ENCODE measurements at regions not wholly inside any gene's neighbourhood (a gene's known extent, or its start where the extent isn't known, plus 50 kb on each side); places are given as distances from the start of the nearest gene placed in this dataset.
A peak's percentile ranks its signal among the peaks of the same experiment; 100 is the strongest.
"Not testable (repeated sequence)": the region's sequence is repeated elsewhere in the genome, so short reads cannot be mapped to it uniquely, and the experiment has no call there.

DNA sequence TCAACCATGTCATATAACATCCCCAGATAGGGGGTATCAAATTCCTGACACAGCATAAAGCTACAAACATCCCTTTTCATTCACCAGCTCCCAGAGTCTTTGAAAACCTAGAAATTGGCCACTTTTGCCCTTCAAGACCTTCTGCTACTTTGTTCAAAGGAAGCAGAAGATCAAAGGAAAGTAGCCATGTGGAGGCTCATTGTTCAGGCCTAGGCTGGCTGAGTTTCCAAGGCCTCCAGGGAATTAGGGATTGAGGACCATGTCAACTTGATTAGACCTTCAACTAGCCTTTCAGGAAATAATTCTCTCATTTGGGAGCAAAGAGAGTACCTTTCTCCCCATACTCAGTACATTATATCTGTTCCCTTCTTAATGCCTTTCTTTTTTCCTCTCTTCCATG, 66.8 kb upstream of the ATXN3L start:
- no peak for DNase-seq (ENCODE audit: low read depth in 2 of 2)

DNA sequence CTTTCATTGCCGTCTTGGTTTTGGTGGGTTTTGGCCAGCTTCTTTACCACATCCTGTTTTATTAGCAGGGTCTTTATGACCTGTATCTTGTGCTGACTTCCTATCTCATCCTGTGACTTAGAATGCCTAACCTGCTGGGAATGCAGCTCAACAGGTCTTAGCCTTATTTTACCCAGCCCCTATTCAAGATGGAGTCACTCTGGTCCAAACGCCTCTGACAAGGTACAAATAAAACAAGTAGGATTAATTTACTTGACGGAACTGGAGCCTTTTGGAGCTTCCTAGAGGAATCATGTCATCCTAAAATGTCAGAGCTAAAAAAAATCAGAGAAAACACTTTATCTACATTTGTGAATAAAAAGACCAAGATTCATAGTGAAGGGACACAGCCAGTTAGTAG, 66.2 kb upstream of the ATXN3L start:
- DNase-seq (ENCODE audit: low read depth in 2 of 2), result no peak

DNA sequence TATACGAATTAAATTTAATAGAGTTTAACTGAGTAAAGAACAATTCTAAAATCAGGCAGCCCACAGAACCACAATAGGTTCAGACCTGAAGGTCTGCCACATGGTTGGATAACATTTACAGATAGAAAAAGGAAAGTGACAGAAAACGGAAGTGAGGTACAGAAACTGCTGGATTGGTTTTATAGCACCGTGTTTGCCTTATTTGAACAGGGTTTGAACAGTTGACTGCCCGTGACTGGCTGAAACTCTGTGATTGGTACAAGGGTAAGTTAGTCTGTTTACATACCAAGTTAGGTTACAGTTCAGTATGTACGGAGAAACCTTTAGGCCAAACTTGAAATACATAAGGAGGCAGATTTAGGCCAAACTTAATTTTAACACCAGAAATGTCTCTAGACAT, 64.1 kb upstream of the ATXN3L start:
- DNase-seq (ENCODE audit: low read depth in 2 of 2), result no peak

DNA sequence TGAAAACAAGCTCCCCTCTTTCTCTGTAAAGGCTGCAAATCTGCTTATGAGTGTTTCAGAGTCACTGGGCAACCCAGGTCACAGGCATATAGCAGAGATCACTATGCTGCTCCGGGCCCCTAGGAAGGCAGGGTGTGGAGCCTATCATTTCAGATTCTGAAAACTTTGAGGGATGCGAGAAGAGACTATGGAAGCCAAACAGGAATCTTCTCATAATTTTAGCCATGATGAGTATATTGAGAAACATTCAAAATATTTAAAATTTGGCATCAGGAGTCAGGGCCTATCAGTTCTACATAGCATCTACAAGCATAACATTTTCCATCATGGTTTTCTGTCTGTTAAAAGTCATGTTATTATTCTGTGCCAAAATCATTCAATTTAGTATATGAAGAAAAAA, 61.7 kb upstream of the ATXN3L start:
- DNase-seq (ENCODE audit: low read depth in 2 of 2), result peak; percentile 29 to 32

DNA sequence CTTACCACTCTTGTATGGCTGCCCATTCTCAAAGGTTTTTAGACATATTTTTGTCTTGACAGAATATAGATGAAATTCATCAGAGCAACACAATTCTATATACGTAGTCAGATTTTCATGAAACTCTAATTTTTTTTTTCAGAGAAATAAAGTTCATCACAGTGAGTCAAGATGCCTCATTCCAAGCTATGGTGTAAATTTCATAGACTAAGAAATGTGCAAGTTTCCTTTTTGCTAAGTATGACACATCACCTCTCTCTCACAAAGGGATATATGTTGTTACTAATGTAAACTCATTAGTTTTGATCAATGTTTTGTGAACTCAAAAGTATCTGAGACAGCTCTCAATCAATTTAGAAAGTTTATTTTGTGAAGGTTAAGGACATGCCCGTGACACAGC, 60.4 kb upstream of the ATXN3L start:
- peak; percentile 49 to 51 for DNase-seq (ENCODE audit: low read depth in 2 of 2)

DNA sequence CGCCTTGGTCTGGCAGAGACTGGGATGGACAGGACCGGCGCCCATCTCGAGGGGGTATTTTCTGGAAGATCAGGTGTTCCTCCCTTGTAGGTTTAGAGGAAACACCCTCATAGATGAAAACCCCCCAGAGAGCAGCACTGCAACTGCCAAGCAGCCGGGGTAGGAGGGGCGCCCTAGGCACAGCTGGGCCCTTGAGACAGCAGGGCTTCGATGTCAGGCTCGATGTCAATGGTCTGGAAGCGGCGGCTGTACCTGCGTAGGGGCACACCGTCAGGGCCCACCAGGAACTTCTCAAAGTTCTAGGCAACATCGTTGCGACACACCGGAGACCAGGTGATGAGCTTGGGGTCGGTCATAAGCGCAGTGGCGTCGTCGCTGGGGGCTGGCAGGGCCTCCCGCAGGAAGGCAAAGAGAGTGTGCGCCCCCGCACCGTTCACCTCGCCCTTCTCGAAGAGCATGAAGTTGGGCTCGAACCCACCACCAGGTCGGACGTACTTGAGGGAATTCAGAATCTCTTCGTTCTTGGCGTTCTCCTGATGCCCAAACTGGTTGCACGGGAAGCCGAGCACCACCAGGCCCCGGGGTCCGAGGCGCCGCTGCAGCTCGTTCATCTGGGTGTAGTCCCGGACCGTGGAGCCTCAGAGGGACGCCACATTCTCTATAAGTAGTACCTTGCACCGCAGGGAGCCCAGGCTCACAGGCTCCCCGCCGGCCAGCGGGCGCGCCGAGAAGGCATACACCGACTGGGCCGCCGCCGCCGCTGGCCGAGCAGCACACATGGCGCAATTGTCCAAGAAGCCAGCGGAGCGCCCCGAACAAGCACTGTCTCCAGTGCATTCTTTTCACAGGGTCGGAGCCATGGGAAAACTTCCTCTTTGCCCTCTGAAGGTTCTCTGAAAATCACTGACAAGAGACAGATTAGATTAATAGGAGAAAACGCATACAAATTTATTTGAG, 59.0 kb upstream of the ATXN3L start:
- not testable (repeated sequence) for DNase-seq (ENCODE audit: low read depth in 2 of 2)

DNA sequence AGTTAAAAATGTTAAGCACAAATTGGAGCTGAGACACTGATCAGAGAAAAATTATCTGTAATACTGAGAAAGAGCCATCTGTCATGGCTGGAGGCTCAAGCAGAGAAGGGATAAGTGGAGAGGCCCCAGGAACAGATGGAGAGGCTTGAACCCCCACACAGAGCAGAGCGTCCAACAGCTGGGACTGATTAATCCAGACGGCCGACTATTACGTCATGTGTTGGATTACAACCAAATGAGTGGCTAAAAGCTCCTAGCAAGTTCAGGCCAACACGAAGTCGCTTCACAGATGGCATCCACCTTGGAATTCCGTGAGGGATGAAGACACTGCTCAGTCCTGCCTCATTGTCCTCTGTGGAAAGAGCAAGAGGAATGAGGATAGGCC, 57.7 kb upstream of the ATXN3L start:
- peak; percentile 93 to 94 for DNase-seq (ENCODE audit: low read depth in 2 of 2)

DNA sequence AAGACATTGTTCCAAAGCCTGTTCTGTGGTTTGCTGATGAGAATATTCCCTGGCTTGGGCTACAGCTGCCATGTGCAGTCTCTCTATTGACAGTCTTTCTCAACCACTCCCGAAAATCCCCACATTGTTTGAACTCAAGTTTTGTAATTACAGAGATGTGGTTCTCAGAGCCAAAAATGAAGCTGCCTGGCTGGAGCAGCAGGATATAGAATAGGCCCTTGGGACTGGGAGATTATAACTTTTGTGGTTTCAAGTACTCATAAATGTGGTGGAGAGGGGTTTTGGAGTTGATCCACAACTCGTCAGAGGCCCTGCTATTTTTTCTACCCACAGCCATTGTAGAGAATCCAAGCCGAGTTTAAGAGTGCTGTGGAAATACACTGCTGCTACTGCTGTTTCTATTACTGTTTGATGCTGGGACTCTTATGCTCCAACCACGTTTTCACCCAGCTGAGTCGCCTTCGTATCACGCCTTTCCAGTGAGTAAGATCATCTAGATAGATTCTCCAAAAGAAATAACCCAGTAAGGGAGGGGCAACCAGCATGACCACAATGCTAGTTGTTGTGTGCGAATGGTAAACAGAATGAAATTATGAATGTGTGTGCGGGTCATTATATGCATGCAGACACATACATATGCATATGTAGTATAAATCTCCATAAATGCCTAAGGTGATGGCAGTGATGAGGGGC, 57.1 kb upstream of the ATXN3L start:
- peak; percentile 96 to 97 for DNase-seq (ENCODE audit: low read depth in 2 of 2)

DNA sequence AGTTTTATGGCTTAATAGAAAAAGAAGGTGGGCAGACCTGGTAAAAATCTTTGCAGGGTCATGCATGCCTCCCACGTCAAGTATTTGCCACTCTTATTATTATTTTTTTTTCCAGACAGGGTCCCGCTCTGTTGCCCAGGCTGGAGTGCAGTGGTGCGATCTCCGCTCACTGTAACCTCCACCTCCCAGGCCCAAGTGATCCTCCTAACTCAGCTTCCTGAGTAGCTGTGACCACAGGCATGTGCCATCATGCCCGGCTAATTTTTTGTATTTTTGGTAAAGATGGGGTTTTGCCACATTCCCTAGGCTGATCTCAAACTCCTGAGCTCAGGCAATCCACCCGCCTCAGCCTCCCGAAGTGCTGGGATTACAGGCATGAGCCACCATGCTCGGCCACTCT, 55.7 kb upstream of the ATXN3L start:
- not testable (repeated sequence) for DNase-seq (ENCODE audit: low read depth in 2 of 2)

DNA sequence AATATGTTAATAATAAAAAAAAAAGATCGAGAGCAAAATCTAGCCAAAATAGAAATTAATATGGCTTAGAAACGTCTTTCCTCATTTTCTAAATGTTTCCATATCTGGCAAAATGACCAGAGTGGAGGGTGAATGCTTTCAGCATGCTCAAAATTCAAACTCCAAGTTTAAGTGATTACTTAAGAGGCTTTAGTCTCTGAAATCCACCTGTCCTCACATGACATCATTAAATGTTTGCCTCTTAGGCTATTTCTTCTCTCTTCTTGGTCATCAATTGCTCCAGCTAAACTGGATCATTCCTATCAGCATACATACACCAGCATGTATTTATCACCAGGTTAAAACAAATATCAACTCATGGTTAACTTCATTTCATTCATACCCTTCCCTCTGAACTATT, 54.5 kb upstream of the ATXN3L start:
- no peak for DNase-seq (ENCODE audit: low read depth in 2 of 2)

DNA sequence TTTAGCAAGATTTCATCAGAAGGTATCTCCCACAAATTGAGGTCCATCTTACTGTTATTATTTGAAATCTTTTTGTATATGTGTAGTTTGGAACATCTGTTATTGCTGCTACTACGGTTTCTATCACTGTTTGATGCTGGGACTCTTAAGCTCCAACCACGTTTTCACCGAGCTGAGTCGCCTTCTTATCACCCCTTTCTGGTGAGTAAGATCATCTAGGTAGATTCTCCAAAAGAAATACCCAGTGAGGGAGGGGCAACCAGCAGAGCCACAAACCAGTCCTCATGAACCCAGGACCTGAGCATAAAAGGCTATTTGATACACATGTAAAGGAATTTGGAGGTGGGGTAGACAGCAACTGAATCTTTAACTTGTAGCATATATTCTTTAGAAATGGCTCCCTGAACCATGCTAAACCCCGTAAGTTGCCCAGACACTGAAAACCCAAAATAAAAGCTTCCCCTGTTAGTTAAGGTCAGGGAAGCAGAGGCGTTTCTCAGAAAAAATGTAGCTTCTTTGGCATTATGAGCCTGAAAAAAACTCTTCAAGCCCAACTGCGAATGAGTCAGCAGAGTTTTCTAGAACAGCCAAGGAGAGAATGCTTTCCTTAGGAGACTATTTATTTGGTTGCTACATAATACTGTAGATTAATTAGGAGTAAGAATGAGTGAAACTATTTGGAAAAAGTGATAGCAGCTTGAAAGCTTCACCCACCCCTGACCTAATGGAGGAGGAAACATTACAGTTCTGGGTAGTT, 53.8 kb upstream of the ATXN3L start:
- peak; percentile 37 to 42 for DNase-seq (ENCODE audit: low read depth in 2 of 2)

DNA sequence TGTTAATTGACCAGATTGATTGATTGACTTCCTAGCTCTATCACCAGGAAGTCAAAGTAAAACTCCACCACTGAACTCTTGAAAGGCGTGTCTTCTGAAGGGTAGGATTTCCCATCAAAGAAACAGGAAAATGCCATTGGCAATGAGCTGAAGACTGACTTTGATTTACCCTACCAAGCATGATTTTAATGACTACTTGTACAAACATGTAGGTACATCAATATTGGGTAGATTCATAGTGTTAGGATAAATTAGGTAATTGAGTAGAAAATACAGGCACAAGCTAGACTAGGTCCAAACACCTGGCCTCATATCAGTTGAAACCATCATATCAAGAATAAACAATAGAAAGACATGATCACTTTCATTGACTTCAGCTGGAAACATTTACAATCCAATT, 53.2 kb upstream of the ATXN3L start:
- no peak for DNase-seq (ENCODE audit: low read depth in 2 of 2)

DNA sequence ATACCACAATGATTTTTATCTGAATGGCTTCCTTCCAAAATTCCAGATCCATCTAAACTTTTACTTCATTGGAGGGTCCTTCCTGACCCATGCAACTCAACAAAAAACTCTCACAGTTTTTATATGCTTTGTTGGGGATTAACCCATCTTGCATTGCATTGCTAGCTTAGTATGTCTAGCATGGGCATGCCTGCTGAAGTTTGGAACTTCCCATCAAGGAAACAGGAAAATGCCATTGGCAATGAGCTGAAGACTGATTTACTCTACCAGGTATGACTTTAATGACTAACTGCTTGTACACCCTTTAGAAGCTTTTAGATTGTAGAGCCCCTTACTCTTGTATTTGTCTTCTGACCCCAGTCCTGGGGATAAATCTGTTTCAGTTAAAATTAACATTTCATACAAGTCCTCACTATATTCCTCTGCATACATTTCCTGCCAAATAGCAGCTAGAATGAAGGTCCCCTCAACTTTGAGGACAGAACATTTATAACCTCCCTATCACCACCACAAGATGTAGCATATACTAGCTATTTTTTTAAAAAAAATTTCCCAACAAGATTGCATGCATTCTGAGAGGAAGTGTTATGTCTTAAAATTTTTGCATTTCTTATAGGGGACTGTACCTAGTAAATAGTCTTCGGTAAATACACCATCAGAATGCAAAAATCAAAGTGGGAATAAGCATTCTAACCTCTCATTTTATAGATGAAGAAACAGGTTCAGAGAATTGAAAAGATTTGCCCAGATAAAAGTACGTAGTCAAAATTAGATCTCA, 52.5 kb upstream of the ATXN3L start:
- no peak for DNase-seq (ENCODE audit: low read depth in 2 of 2)

DNA sequence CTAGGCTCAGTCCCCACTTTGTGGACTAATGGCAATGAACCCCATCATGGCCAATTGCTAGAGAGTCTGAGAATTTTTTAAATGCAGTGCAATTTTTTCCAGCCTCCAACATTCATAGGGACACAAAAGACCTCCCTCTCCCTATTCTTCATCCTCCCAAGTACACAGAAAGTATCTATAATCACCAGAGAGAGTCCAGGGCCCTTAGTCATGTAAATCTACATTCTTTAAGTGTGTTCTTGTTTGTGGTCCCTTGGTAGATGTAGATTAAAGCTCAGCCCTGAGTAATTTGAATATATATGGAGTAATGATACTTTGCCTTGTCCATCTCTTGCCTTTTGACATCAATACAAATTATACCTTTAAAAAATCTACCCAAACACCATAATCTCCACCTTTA, 51.3 kb upstream of the ATXN3L start:
- no peak for DNase-seq (ENCODE audit: low read depth in 2 of 2)

DNA sequence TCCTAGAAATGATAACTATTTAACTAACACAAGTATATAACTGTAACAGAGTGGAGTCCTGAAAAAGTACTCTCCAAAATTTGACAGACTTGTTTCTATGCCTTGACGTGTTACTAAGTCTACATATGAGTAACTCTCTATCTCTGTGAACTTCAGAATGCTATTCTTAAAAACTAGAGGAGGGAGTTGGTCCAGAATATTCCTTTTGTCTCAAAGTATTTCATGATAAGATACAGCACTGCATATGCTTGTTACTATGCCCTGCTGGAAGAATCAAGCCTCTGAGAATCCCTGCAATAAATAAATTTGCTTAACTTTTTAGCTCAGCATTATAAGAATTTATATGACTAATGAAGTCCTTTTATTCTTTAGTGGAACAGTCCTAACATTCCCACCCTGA, 50.9 kb upstream of the ATXN3L start:
- no peak for DNase-seq (ENCODE audit: low read depth in 2 of 2)

Measured in fibroblast of skin of left quadriceps (primary cell).